ENCODE measurements at regions not wholly inside any gene's neighbourhood (a gene's known extent, or its start where the extent isn't known, plus 50 kb on each side); places are given as distances from the start of the nearest gene placed in this dataset.

DNA sequence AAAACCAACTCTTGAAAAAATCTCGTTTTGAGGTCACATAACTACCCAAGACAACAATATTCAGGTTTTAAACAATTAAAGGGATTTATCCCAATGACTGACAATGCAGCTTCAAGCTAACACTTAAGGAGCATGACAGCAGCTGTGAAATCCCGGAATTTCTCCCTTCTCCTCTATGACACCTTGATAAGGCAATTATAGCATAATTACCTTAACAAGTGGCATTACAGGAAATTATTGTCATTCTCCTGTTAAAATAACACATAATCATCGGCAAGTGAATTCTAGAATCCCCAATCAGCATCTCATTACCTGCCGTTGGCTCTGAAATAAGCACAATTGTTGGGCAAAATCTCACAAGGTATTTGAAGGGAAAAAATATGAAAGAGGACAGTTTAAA lies 417.0 kb upstream of the PFKP start:
- TF ChIP-seq, protein P1, sequence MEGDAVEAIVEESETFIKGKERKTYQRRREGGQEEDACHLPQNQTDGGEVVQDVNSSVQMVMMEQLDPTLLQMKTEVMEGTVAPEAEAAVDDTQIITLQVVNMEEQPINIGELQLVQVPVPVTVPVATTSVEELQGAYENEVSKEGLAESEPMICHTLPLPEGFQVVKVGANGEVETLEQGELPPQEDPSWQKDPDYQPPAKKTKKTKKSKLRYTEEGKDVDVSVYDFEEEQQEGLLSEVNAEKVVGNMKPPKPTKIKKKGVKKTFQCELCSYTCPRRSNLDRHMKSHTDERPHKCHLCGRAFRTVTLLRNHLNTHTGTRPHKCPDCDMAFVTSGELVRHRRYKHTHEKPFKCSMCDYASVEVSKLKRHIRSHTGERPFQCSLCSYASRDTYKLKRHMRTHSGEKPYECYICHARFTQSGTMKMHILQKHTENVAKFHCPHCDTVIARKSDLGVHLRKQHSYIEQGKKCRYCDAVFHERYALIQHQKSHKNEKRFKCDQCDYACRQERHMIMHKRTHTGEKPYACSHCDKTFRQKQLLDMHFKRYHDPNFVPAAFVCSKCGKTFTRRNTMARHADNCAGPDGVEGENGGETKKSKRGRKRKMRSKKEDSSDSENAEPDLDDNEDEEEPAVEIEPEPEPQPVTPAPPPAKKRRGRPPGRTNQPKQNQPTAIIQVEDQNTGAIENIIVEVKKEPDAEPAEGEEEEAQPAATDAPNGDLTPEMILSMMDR (IDR thresholded peaks at IDR 0.05) = no peak
- TF ChIP-seq EP300 (IDR thresholded peaks at IDR 0.05) = no peak

All from suprapubic skin (tissue), 3 donors.